Natural killer cell (primary cell): ENCODE measurements at regions not wholly inside any gene's neighbourhood (a gene's known extent, or its start where the extent isn't known, plus 50 kb on each side); places are given as distances from the start of the nearest gene placed in this dataset.

ENCODE experiments used
- ATAC-seq, 3 donors: fragments of 150-1000 bp in 2 of 3; fragments of 200-7000 bp in 1 of 3; cut with Tn5 transposase; 1 replicate in 1 of 3; 2 replicates in 2 of 3; pipeline ENCODE4 v1.10.0; 2021; ENCODE audit warnings: mild to moderate bottlenecking in 2 of 3, moderate library complexity in 2 of 3
- DNase-seq, 2 donors: peaks; one replicate each; pipeline versions ENCODE4 v3.0.0 to v3.0.0-alpha.2; 2013 to 2021; ENCODE audit warnings: mixed read lengths in 1 of 2
- H3K27ac ChIP-seq: one replicate; pipeline ENCODE4 v1.5.1; 2013; ENCODE audit warnings: mild to moderate bottlenecking, low read length
- H3K27me3 ChIP-seq: one replicate; pipeline ENCODE4 v1.6.1; 2013; ENCODE audit warnings: low read length; ENCODE audit not compliant: control insufficient read depth, insufficient read depth
- H3K36me3 ChIP-seq: one replicate; pipeline ENCODE4 v1.6.1; 2013; ENCODE audit warnings: low read length; ENCODE audit not compliant: control insufficient read depth, insufficient read depth
- H3K4me1 ChIP-seq: one replicate; pipeline ENCODE4 v1.6.1; 2013; ENCODE audit warnings: low read length; ENCODE audit not compliant: control insufficient read depth, insufficient read depth
- H3K4me3 ChIP-seq: one replicate; pipeline ENCODE4 v1.5.1; 2013; ENCODE audit warnings: low read length
- H3K9me3 ChIP-seq: one replicate; pipeline ENCODE4 v1.6.1; 2013; ENCODE audit warnings: low read length; ENCODE audit not compliant: control insufficient read depth, insufficient read depth
- H3K27ac Mint-ChIP-seq, 2 donors: one replicate each; pipeline ENCODE4 v1.8.0; 2022; ENCODE audit warnings: mild to moderate bottlenecking in 2 of 2, mixed read lengths in 2 of 2, moderate library complexity in 1 of 2
- H3K27me3 Mint-ChIP-seq, 2 donors: one replicate each; pipeline ENCODE4 v1.8.0; 2022; ENCODE audit warnings: low read depth in 2 of 2, mixed read lengths in 2 of 2
- H3K36me3 Mint-ChIP-seq: one replicate; pipeline ENCODE4 v1.8.0; 2022; ENCODE audit warnings: mixed read lengths
- H3K4me1 Mint-ChIP-seq, 2 donors: one replicate each; pipeline ENCODE4 v1.8.0; 2022; ENCODE audit warnings: mixed read lengths in 2 of 2
- H3K4me3 Mint-ChIP-seq: one replicate; pipeline ENCODE4 v1.8.0; 2022; ENCODE audit warnings: mild to moderate bottlenecking, moderate library complexity, mixed read lengths
- H3K9me3 Mint-ChIP-seq, 2 donors: one replicate each; pipeline ENCODE4 v1.8.0; 2022; ENCODE audit warnings: mixed read lengths in 2 of 2
- CTCF ChIP-seq: fragments of 200-600 bp; IDR thresholded peaks from one replicate; pipeline ENCODE4 v1.8.0; 2022; ENCODE audit warnings: antibody characterized with exemption
- WGBS: methylation state at CpG from one replicate; pipeline ENCODE4 v1.1.7; 2013; ENCODE audit warnings: missing lambda C conversion rate; ENCODE audit not compliant: insufficient coverage; 5-methylcytosine and 5-hydroxymethylcytosine counted together
- intact Hi-C: fragments of 100-400 bp; cut with micrococcal nuclease; formaldehyde crosslinking; loops from one replicate; pipeline ENCODE4 v1.14.2; 2022

- H3K27me3 Mint-ChIP-seq: peaks cover 3 to 20% of the 10 kb centered on the region in 2 donors
- no peak for TF ChIP-seq CTCF
- H3K4me3 Mint-ChIP-seq: no peak overlapping the region
- H3K36me3 Mint-ChIP-seq: no peaks in the 10 kb centered on the region
- H3K9me3 ChIP-seq: no peaks in the 10 kb centered on the region
- H3K4me1 ChIP-seq: no peaks in the 10 kb centered on the region
- no peaks in the 10 kb centered on the region for H3K9me3 Mint-ChIP-seq
- H3K27me3 ChIP-seq: no peaks in the 10 kb centered on the region
- no peaks in the 10 kb centered on the region for H3K4me1 Mint-ChIP-seq
- H3K27ac Mint-ChIP-seq: no peak overlapping the region
- 68% methylated on average over 3 of the region's 4 CpGs for WGBS
- no peak overlapping the region for H3K4me3 ChIP-seq
- H3K27ac ChIP-seq: no peak overlapping the region
- DNase-seq (no peak), ATAC-seq (no peak)
- no peaks in the 10 kb centered on the region for H3K36me3 ChIP-seq
- intact Hi-C loops: no loop called here
Measured at GRCh38 chr17:34070712-34071111, 184.4 kb upstream of the CCL2 start.

GRCh38 chr17:34071886-34072420 is 183.1 kb upstream of the CCL2 start:
- 79% methylated on average over 11 of the region's 11 CpGs for WGBS
- no peak overlapping the region for H3K27ac ChIP-seq

GRCh38 chr17:34075076-34075475 is 180.0 kb upstream of the CCL2 start:
- ATAC-seq: no peak
- H3K27ac ChIP-seq: no peak overlapping the region
- H3K27ac Mint-ChIP-seq: no peak overlapping the region
- intact Hi-C loops: no loop called here
- DNase-seq: no peak
- no peaks in the 10 kb centered on the region for H3K4me1 ChIP-seq
- no peaks in the 10 kb centered on the region for H3K36me3 Mint-ChIP-seq
- H3K4me1 Mint-ChIP-seq: no peaks in the 10 kb centered on the region
- no peaks in the 10 kb centered on the region for H3K9me3 Mint-ChIP-seq
- H3K4me3 ChIP-seq: no peak overlapping the region
- H3K9me3 ChIP-seq: no peaks in the 10 kb centered on the region
- no peaks in the 10 kb centered on the region for H3K36me3 ChIP-seq
- no peak for TF ChIP-seq CTCF
- no peaks in the 10 kb centered on the region for H3K27me3 ChIP-seq
- H3K27me3 Mint-ChIP-seq: peaks cover 9 to 29% of the 10 kb centered on the region in 2 donors
- no peak overlapping the region for H3K4me3 Mint-ChIP-seq
- WGBS: 99% methylated on average over 5 of the region's 5 CpGs

More at GRCh38 chr17:34071886-34072420, 183.1 kb upstream of the CCL2 start:
- no peaks in the 10 kb centered on the region for H3K9me3 ChIP-seq
- H3K4me1 ChIP-seq: no peaks in the 10 kb centered on the region
- H3K27me3 ChIP-seq: no peaks in the 10 kb centered on the region
- H3K4me1 Mint-ChIP-seq: no peaks in the 10 kb centered on the region
- no peak for DNase-seq
- no peak for TF ChIP-seq CTCF
- peaks cover 3 to 28% of the 10 kb centered on the region in 2 donors for H3K27me3 Mint-ChIP-seq
- no peak overlapping the region for H3K27ac Mint-ChIP-seq
- H3K4me3 Mint-ChIP-seq: no peak overlapping the region
- no peaks in the 10 kb centered on the region for H3K36me3 Mint-ChIP-seq
- no peak overlapping the region for H3K4me3 ChIP-seq
- intact Hi-C loops: no loop called here
- H3K9me3 Mint-ChIP-seq: no peaks in the 10 kb centered on the region
- H3K36me3 ChIP-seq: no peaks in the 10 kb centered on the region
- ATAC-seq: no peak
